Smooth muscle cell (in vitro differentiated cells): ENCODE measurements at regions not wholly inside any gene's neighbourhood (a gene's known extent, or its start where the extent isn't known, plus 50 kb on each side); places are given as distances from the start of the nearest gene placed in this dataset.

Experiments used
- DNase-seq: peaks from one replicate; lab custom pipeline; 2025; ENCODE audit not compliant: unreplicated experiment; lab: John Stamatoyannopoulos, UW
- H2AFZ ChIP-seq: fragments of 200-600 bp; sonication (generic); 2 replicates; pipeline ENCODE4 v1.6.0; 2016; ENCODE audit warnings: antibody characterized with exemption, low read depth, mild to moderate bottlenecking
- H3F3A ChIP-seq: fragments of 200-600 bp; sonication (generic); 2 replicates; pipeline ENCODE4 v1.6.0; 2017; ENCODE audit warnings: antibody characterized with exemption, low read depth
- H3K27ac ChIP-seq: fragments of 200-600 bp; sonication (generic); 2 replicates; pipeline ENCODE4 v1.5.1; 2016; ENCODE audit warnings: low read depth, mild to moderate bottlenecking
- H3K27me3 ChIP-seq: fragments of 200-600 bp; sonication (generic); 2 replicates; pipeline ENCODE4 v1.6.1; 2016; ENCODE audit warnings: low read depth, mild to moderate bottlenecking
- H3K36me3 ChIP-seq: fragments of 200-600 bp; sonication (generic); 2 replicates; pipeline ENCODE4 v1.5.1; 2016; ENCODE audit warnings: low read depth
- H3K4me1 ChIP-seq: fragments of 200-600 bp; sonication (generic); 2 replicates; pipeline ENCODE4 v1.5.1; 2016; ENCODE audit warnings: low read depth
- H3K4me2 ChIP-seq: fragments of 200-600 bp; sonication (generic); 2 replicates; pipeline ENCODE4 v1.6.0; 2016; ENCODE audit warnings: mild to moderate bottlenecking
- H3K4me3 ChIP-seq: fragments of 200-600 bp; sonication (generic); 2 replicates; pipeline ENCODE4 v1.5.1; 2016; ENCODE audit warnings: mild to moderate bottlenecking
- H3K79me2 ChIP-seq: fragments of 200-600 bp; sonication (generic); 2 replicates; pipeline ENCODE4 v1.6.0; 2016; ENCODE audit warnings: low read depth, mild to moderate bottlenecking
- H3K9ac ChIP-seq: fragments of 200-600 bp; sonication (generic); 2 replicates; pipeline ENCODE4 v1.6.0; 2016; ENCODE audit warnings: low read depth
- H3K9me3 ChIP-seq: fragments of 200-600 bp; sonication (generic); replicated peaks from 2 replicates; pipeline ENCODE4 v1.5.1; 2016; ENCODE audit warnings: low read depth
- H4K20me1 ChIP-seq: fragments of 200-600 bp; sonication (generic); 2 replicates; pipeline ENCODE4 v1.6.0; 2016; ENCODE audit warnings: low read depth
- CTCF ChIP-seq: fragments of 200-600 bp; sonication (generic); IDR thresholded peaks from 2 replicates; pipeline ENCODE4 v1.5.1; 2017; ENCODE audit warnings: borderline replicate concordance, mild to moderate bottlenecking, antibody characterized with exemption; ENCODE audit not compliant: insufficient read depth, poor library complexity, severe bottlenecking
- WGBS: methylation state at CpG from one replicate; pipeline ENCODE4 v1.1.7; 2016; ENCODE audit warnings: low lambda C conversion rate; 5-methylcytosine and 5-hydroxymethylcytosine counted together

GRCh38 chr2:128395640-128396499, 77.2 kb upstream of the HS6ST1 start:
- Histone ChIP-seq H3K4me1 (peaks cover 12% of the 10 kb centered on the region), H3K9ac (peak overlapping the region; percentile 56), H3K27me3 (no peaks in the 10 kb centered on the region), H3K36me3 (no peaks in the 10 kb centered on the region), H2AFZ (peak overlapping the region; percentile 66), H3K9me3 (no peaks in the 10 kb centered on the region), H4K20me1 (no peaks in the 10 kb centered on the region), H3K79me2 (no peaks in the 10 kb centered on the region), H3K4me2 (peak overlapping the region; percentile 65), H3K27ac (peak overlapping the region; percentile 93), H3F3A (peaks cover 11% of the 10 kb centered on the region), H3K4me3 (no peak overlapping the region)
- DNase-seq, result no peak
- TF ChIP-seq CTCF, result no peak
- WGBS, result 40% methylated on average over 15 of the region's 15 CpGs

- Histone ChIP-seq H3K9me3 (no peaks in the 10 kb centered on the region), H3K4me2 (peak overlapping the region; percentile 65), H3K4me3 (no peak overlapping the region), H3K27ac (peak overlapping the region; percentile 93), H3K79me2 (no peaks in the 10 kb centered on the region), H3K9ac (peak overlapping the region; percentile 56), H3K36me3 (no peaks in the 10 kb centered on the region), H4K20me1 (no peaks in the 10 kb centered on the region), H3K4me1 (peaks cover 12% of the 10 kb centered on the region), H3K27me3 (no peaks in the 10 kb centered on the region), H2AFZ (peak overlapping the region; percentile 66), H3F3A (peaks cover 11% of the 10 kb centered on the region)
- TF ChIP-seq CTCF, result no peak
- DNase-seq, result no peak
- WGBS, result 16% methylated on average over 7 of the region's 7 CpGs
Observed at GRCh38 chr2:128396500-128396891, 77.8 kb upstream of the HS6ST1 start.

- 27% methylated on average over 2 of the region's 2 CpGs for WGBS
Observed at GRCh38 chr2:128396946-128397345, 78.3 kb upstream of the HS6ST1 start.

More at GRCh38 chr2:128396946-128397345, 78.3 kb upstream of the HS6ST1 start:
- no peaks in the 10 kb centered on the region for H3K27me3 ChIP-seq
- peak overlapping the region; percentile 93 for H3K27ac ChIP-seq
- H4K20me1 ChIP-seq, result no peaks in the 10 kb centered on the region
- no peaks in the 10 kb centered on the region for H3K79me2 ChIP-seq
- H3K9ac ChIP-seq, result no peak overlapping the region
- peak overlapping the region; percentile 65 for H3K4me2 ChIP-seq
- peaks cover 11% of the 10 kb centered on the region for H3F3A ChIP-seq
- no peak for TF ChIP-seq CTCF
- no peaks in the 10 kb centered on the region for H3K36me3 ChIP-seq
- no peak for DNase-seq
- no peaks in the 10 kb centered on the region for H3K9me3 ChIP-seq
- H3K4me3 ChIP-seq, result no peak overlapping the region
- no peak overlapping the region for H2AFZ ChIP-seq
- H3K4me1 ChIP-seq, result peaks cover 12% of the 10 kb centered on the region
